ENCODE measurements at regions not wholly inside any gene's neighbourhood (a gene's known extent, or its start where the extent isn't known, plus 50 kb on each side); places are given as distances from the start of the nearest gene placed in this dataset.
"Not testable (repeated sequence)": the region's sequence is repeated elsewhere in the genome, so short reads cannot be mapped to it uniquely, and the experiment has no call there.

GRCh38 chr1:220450927-220451326 is 77.0 kb upstream of the MARK1 start:
- peaks cover 0 to 9% (median 0%) of the 10 kb centered on the region in 3 donors for H3K27me3 ChIP-seq (ENCODE audit: control insufficient read depth in 3 of 3, insufficient read depth in 3 of 3, low read length in 3 of 3)
- no peak overlapping the region for H3K27ac ChIP-seq (ENCODE audit: low read depth, low read length)
- no peak overlapping the region for H3K4me3 ChIP-seq (ENCODE audit: low read length in 3 of 3)
- H3K9ac ChIP-seq (ENCODE audit: low read depth in 1 of 3, low read length in 3 of 3): no peak overlapping the region
- no peaks in the 10 kb centered on the region for H3K9me3 ChIP-seq (ENCODE audit: control insufficient read depth in 3 of 3, low read length in 3 of 3)
- H3K4me1 ChIP-seq (ENCODE audit: control insufficient read depth in 3 of 3, insufficient read depth in 3 of 3, low read length in 3 of 3): no peaks in the 10 kb centered on the region
- no peaks in the 10 kb centered on the region for H3K36me3 ChIP-seq (ENCODE audit: control insufficient read depth in 3 of 3, insufficient read depth in 3 of 3, low read length in 3 of 3)

GRCh38 chr1:220448217-220448616 is 79.7 kb upstream of the MARK1 start:
- Histone ChIP-seq H3K36me3 (ENCODE audit: control insufficient read depth in 3 of 3, insufficient read depth in 3 of 3, low read length in 3 of 3) (no peaks in the 10 kb centered on the region), H3K9me3 (ENCODE audit: control insufficient read depth in 3 of 3, low read length in 3 of 3) (no peaks in the 10 kb centered on the region), H3K27me3 (ENCODE audit: control insufficient read depth in 3 of 3, insufficient read depth in 3 of 3, low read length in 3 of 3) (peaks cover 0 to 9% (median 0%) of the 10 kb centered on the region in 3 donors), H3K27ac (ENCODE audit: low read depth, low read length) (no peak overlapping the region), H3K9ac (ENCODE audit: low read depth in 1 of 3, low read length in 3 of 3) (no peak overlapping the region), H3K4me3 (ENCODE audit: low read length in 3 of 3) (no peak overlapping the region), H3K4me1 (ENCODE audit: control insufficient read depth in 3 of 3, insufficient read depth in 3 of 3, low read length in 3 of 3) (no peaks in the 10 kb centered on the region)

- H3K27ac ChIP-seq (ENCODE audit: low read depth, low read length); H3K36me3 ChIP-seq (ENCODE audit: control insufficient read depth in 3 of 3, insufficient read depth in 3 of 3, low read length in 3 of 3); H3K9me3 ChIP-seq (ENCODE audit: control insufficient read depth in 3 of 3, low read length in 3 of 3); H3K4me3 ChIP-seq (ENCODE audit: low read length in 3 of 3); H3K27me3 ChIP-seq (ENCODE audit: control insufficient read depth in 3 of 3, insufficient read depth in 3 of 3, low read length in 3 of 3); H3K4me1 ChIP-seq (ENCODE audit: control insufficient read depth in 3 of 3, insufficient read depth in 3 of 3, low read length in 3 of 3); H3K9ac ChIP-seq (ENCODE audit: low read depth in 1 of 3, low read length in 3 of 3): not testable (repeated sequence)
Observed at GRCh38 chr1:220444586-220444985, 83.3 kb upstream of the MARK1 start.

DNA sequence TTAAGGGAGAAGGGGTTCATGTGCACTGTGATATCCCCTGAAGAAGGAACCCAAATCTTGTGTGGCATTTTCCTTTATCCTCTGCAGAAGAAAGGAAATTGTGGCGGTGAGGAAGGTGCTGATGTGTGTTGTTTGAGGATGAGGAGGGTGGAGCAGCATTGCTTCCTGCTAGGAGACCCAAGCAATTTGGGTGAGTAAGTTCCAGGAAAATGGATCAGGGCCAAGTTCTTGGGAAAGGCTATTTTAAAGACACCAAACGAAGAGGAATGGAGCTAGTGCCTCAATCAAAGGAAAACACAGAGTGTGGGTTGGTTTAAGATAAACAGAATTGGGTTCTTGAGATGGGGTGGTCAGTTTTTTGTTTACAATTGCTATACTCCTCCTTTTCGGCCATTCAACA is 86.7 kb upstream of the MARK1 start:
- H3K27ac ChIP-seq (ENCODE audit: low read depth, low read length): no peak overlapping the region
- no peaks in the 10 kb centered on the region for H3K27me3 ChIP-seq (ENCODE audit: control insufficient read depth in 3 of 3, insufficient read depth in 3 of 3, low read length in 3 of 3)
- no peak overlapping the region for H3K9ac ChIP-seq (ENCODE audit: low read depth in 1 of 3, low read length in 3 of 3)
- peaks cover 0 to under 1% (median 0%) of the 10 kb centered on the region in 3 donors for H3K4me1 ChIP-seq (ENCODE audit: control insufficient read depth in 3 of 3, insufficient read depth in 3 of 3, low read length in 3 of 3)
- H3K4me3 ChIP-seq (ENCODE audit: low read length in 3 of 3): no peak overlapping the region
- H3K9me3 ChIP-seq (ENCODE audit: control insufficient read depth in 3 of 3, low read length in 3 of 3): no peaks in the 10 kb centered on the region
- no peaks in the 10 kb centered on the region for H3K36me3 ChIP-seq (ENCODE audit: control insufficient read depth in 3 of 3, insufficient read depth in 3 of 3, low read length in 3 of 3)

DNA sequence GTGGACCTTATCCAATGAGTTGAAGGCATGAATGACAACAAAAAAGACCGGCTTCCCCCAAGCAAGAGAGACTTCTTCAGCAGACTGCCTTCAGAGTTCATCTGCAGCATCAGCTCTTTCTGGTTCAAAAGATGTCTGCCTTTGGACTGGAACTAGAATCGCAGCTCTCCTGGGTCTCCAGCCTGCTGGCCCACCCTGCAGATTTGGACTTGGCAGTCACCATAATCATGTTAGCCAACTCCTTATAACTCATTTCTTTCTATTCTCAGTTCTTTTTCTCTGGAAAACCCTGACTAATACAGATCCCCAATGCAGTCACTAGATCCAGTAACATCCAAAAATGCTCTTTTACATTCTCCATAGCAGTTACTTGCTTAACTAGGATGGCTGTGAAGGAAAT is 89.2 kb upstream of the MARK1 start:
- no peaks in the 10 kb centered on the region for H3K36me3 ChIP-seq (ENCODE audit: control insufficient read depth in 3 of 3, insufficient read depth in 3 of 3, low read length in 3 of 3)
- no peaks in the 10 kb centered on the region for H3K9me3 ChIP-seq (ENCODE audit: control insufficient read depth in 3 of 3, low read length in 3 of 3)
- H3K27ac ChIP-seq (ENCODE audit: low read depth, low read length): no peak overlapping the region
- peaks cover 0 to 3% (median 0%) of the 10 kb centered on the region in 3 donors for H3K4me1 ChIP-seq (ENCODE audit: control insufficient read depth in 3 of 3, insufficient read depth in 3 of 3, low read length in 3 of 3)
- H3K9ac ChIP-seq (ENCODE audit: low read depth in 1 of 3, low read length in 3 of 3): no peak overlapping the region
- no peak overlapping the region for H3K4me3 ChIP-seq (ENCODE audit: low read length in 3 of 3)
- no peaks in the 10 kb centered on the region for H3K27me3 ChIP-seq (ENCODE audit: control insufficient read depth in 3 of 3, insufficient read depth in 3 of 3, low read length in 3 of 3)

GRCh38 chr1:220432408-220432807 is 95.5 kb upstream of the MARK1 start:
- H3K4me3 ChIP-seq (ENCODE audit: low read length in 3 of 3): no peak overlapping the region

DNA sequence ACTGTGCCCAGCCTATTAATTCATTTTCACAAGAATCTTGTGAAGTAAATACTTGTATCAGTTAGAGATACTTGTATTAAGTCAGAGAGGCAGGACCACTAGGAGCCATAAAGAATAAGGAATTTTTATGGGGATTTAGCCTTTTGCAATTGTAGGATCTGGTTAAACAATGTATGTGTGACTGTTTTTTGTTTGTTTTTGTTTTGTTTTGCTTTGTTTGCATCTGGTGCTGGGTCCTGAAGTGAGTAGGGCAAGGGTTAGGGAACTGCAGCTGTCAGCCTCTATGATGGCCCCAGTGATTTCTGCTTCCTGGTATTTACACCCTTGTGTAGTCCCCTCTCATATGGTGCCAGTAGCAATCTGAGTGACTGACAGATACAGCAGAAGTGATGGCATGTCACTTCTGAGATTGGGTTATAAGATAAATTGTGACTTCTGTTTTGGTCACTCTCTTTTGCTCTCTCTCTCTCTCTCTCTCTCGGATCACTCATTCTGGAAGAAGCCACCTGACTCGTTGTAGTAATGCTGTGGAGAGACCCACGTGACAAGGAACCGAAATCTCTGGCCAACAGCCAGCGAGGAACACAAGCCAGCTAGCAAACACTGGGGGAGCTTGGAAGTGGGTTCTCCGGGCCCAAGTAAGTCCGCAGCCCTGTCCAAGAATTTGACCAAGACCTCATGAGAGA is 96.2 kb upstream of the MARK1 start:
- Histone ChIP-seq H3K4me3 (ENCODE audit: low read length in 3 of 3) (no peak overlapping the region), H3K9ac (ENCODE audit: low read depth in 1 of 3, low read length in 3 of 3) (no peak overlapping the region), H3K4me1 (ENCODE audit: control insufficient read depth in 3 of 3, insufficient read depth in 3 of 3, low read length in 3 of 3) (peaks cover 0 to 8% (median 0%) of the 10 kb centered on the region in 3 donors), H3K9me3 (ENCODE audit: control insufficient read depth in 3 of 3, low read length in 3 of 3) (no peaks in the 10 kb centered on the region), H3K27me3 (ENCODE audit: control insufficient read depth in 3 of 3, insufficient read depth in 3 of 3, low read length in 3 of 3) (no peaks in the 10 kb centered on the region), H3K27ac (ENCODE audit: low read depth, low read length) (no peak overlapping the region), H3K36me3 (ENCODE audit: control insufficient read depth in 3 of 3, insufficient read depth in 3 of 3, low read length in 3 of 3) (no peaks in the 10 kb centered on the region)

More at GRCh38 chr1:220432408-220432807, 95.5 kb upstream of the MARK1 start:
- no peaks in the 10 kb centered on the region for H3K36me3 ChIP-seq (ENCODE audit: control insufficient read depth in 3 of 3, insufficient read depth in 3 of 3, low read length in 3 of 3)
- H3K4me1 ChIP-seq (ENCODE audit: control insufficient read depth in 3 of 3, insufficient read depth in 3 of 3, low read length in 3 of 3): peaks cover 0 to 8% (median 0%) of the 10 kb centered on the region in 3 donors
- H3K9me3 ChIP-seq (ENCODE audit: control insufficient read depth in 3 of 3, low read length in 3 of 3): no peaks in the 10 kb centered on the region
- H3K27ac ChIP-seq (ENCODE audit: low read depth, low read length): no peak overlapping the region
- H3K27me3 ChIP-seq (ENCODE audit: control insufficient read depth in 3 of 3, insufficient read depth in 3 of 3, low read length in 3 of 3): no peaks in the 10 kb centered on the region
- H3K9ac ChIP-seq (ENCODE audit: low read depth in 1 of 3, low read length in 3 of 3): no peak overlapping the region

- H3K9ac ChIP-seq (ENCODE audit: low read depth in 1 of 3, low read length in 3 of 3): no peak overlapping the region
- no peak overlapping the region for H3K27ac ChIP-seq (ENCODE audit: low read depth, low read length)
- H3K36me3 ChIP-seq (ENCODE audit: control insufficient read depth in 3 of 3, insufficient read depth in 3 of 3, low read length in 3 of 3): no peaks in the 10 kb centered on the region
- no peaks in the 10 kb centered on the region for H3K9me3 ChIP-seq (ENCODE audit: control insufficient read depth in 3 of 3, low read length in 3 of 3)
- H3K4me3 ChIP-seq (ENCODE audit: low read length in 3 of 3): no peak overlapping the region
- H3K4me1 ChIP-seq (ENCODE audit: control insufficient read depth in 3 of 3, insufficient read depth in 3 of 3, low read length in 3 of 3): peaks cover 0 to 4% (median 0%) of the 10 kb centered on the region in 3 donors
- no peaks in the 10 kb centered on the region for H3K27me3 ChIP-seq (ENCODE audit: control insufficient read depth in 3 of 3, insufficient read depth in 3 of 3, low read length in 3 of 3)
Observed at GRCh38 chr1:220430586-220430985, 97.3 kb upstream of the MARK1 start.

GRCh38 chr1:220430059-220430458 is 97.9 kb upstream of the MARK1 start:
- Histone ChIP-seq H3K4me3 (ENCODE audit: low read length in 3 of 3) (no peak overlapping the region), H3K9ac (ENCODE audit: low read depth in 1 of 3, low read length in 3 of 3) (no peak overlapping the region), H3K36me3 (ENCODE audit: control insufficient read depth in 3 of 3, insufficient read depth in 3 of 3, low read length in 3 of 3) (no peaks in the 10 kb centered on the region), H3K27ac (ENCODE audit: low read depth, low read length) (no peak overlapping the region), H3K27me3 (ENCODE audit: control insufficient read depth in 3 of 3, insufficient read depth in 3 of 3, low read length in 3 of 3) (no peaks in the 10 kb centered on the region), H3K4me1 (ENCODE audit: control insufficient read depth in 3 of 3, insufficient read depth in 3 of 3, low read length in 3 of 3) (peaks cover 0 to 4% (median 0%) of the 10 kb centered on the region in 3 donors), H3K9me3 (ENCODE audit: control insufficient read depth in 3 of 3, low read length in 3 of 3) (no peaks in the 10 kb centered on the region)

GRCh38 chr1:220426989-220427388 is 100.9 kb upstream of the MARK1 start:
- Histone ChIP-seq H3K4me3 (ENCODE audit: low read length in 3 of 3) (no peak overlapping the region), H3K27me3 (ENCODE audit: control insufficient read depth in 3 of 3, insufficient read depth in 3 of 3, low read length in 3 of 3) (no peaks in the 10 kb centered on the region), H3K9me3 (ENCODE audit: control insufficient read depth in 3 of 3, low read length in 3 of 3) (no peaks in the 10 kb centered on the region), H3K4me1 (ENCODE audit: control insufficient read depth in 3 of 3, insufficient read depth in 3 of 3, low read length in 3 of 3) (no peaks in the 10 kb centered on the region), H3K9ac (ENCODE audit: low read depth in 1 of 3, low read length in 3 of 3) (no peak overlapping the region), H3K36me3 (ENCODE audit: control insufficient read depth in 3 of 3, insufficient read depth in 3 of 3, low read length in 3 of 3) (no peaks in the 10 kb centered on the region), H3K27ac (ENCODE audit: low read depth, low read length) (no peak overlapping the region)

All from skeletal muscle tissue (tissue), 3 donors.